Testis (tissue), 2 donors: ENCODE measurements at regions not wholly inside any gene's neighbourhood (a gene's known extent, or its start where the extent isn't known, plus 50 kb on each side); places are given as distances from the start of the nearest gene placed in this dataset.

Source experiments
- DNase-seq: peaks from one replicate; pipeline ENCODE4 v3.0.0-alpha.2; 2019
- H3K27ac ChIP-seq, 2 donors: fragments of 200-600 bp; sonication (generic); one replicate each; pipeline ENCODE4 v1.5.1; 2019
- H3K27me3 ChIP-seq: fragments of 200-600 bp; sonication (generic); one replicate; pipeline ENCODE4 v1.5.1; 2019
- H3K36me3 ChIP-seq: fragments of 200-600 bp; sonication (generic); one replicate; pipeline ENCODE4 v1.5.1; 2017; ENCODE audit warnings: low read depth; ENCODE audit errors: missing control alignments
- H3K4me1 ChIP-seq: fragments of 200-600 bp; sonication (generic); one replicate; pipeline ENCODE4 v1.5.1; 2019
- H3K4me3 ChIP-seq, 2 donors: fragments of 200-600 bp; sonication (generic); one replicate each; pipeline ENCODE4 v1.5.1; 2017 to 2019
- H3K9me3 ChIP-seq: fragments of 200-600 bp; sonication (generic); one replicate; pipeline ENCODE4 v1.5.1; 2017
- POLR2A ChIP-seq: fragments of 450-650 bp; IDR thresholded peaks from one replicate; pipeline ENCODE4 v1.6.1; 2017; ENCODE audit warnings: antibody characterized with exemption, mild to moderate bottlenecking, moderate library complexity
- WGBS, 2 donors: methylation state at CpG; one replicate each; pipeline ENCODE4 v1.1.5; 2018; 5-methylcytosine and 5-hydroxymethylcytosine counted together
- intact Hi-C: fragments of 100-400 bp; cut with DNase I; formaldehyde crosslinking; loops from one replicate; pipeline ENCODE4 v1.15.1; 2023; ENCODE audit warnings: low total_unique reads
- TF ChIP-seq, protein P1 (sequence below), 3 experiments: fragments of 450-650 bp in 2 of 3; fragments of 200-600 bp in 1 of 3; sonication (generic) in 1 of 3; IDR thresholded peaks; one replicate each; pipeline ENCODE4 v1.5.1; 2016 to 2019; ENCODE audit warnings: antibody characterized with exemption in 3 of 3, mild to moderate bottlenecking in 2 of 3, moderate library complexity in 1 of 3

DNA sequence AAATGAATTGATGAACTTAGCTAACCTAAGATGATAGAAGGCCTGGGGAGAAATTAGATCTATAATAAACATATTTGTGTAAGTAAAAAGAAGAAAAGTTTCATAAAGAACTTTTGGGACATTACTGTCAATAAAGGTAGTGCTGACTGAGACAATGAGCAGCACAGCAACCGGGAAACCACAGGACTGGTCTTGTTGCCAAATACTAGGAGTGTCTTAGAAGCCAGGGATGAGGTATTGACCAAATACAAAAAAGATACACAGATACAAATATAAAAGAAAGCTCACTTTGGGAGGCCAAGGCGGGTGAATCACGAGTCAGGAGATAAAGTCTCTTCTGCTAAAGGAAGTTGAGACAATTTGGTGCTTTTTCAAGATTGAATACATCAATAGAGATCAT lies 362.4 kb upstream of the ZNF385D start:
- H3K4me1 ChIP-seq = no peaks in the 10 kb centered on the region
- TF ChIP-seq, protein P1, sequence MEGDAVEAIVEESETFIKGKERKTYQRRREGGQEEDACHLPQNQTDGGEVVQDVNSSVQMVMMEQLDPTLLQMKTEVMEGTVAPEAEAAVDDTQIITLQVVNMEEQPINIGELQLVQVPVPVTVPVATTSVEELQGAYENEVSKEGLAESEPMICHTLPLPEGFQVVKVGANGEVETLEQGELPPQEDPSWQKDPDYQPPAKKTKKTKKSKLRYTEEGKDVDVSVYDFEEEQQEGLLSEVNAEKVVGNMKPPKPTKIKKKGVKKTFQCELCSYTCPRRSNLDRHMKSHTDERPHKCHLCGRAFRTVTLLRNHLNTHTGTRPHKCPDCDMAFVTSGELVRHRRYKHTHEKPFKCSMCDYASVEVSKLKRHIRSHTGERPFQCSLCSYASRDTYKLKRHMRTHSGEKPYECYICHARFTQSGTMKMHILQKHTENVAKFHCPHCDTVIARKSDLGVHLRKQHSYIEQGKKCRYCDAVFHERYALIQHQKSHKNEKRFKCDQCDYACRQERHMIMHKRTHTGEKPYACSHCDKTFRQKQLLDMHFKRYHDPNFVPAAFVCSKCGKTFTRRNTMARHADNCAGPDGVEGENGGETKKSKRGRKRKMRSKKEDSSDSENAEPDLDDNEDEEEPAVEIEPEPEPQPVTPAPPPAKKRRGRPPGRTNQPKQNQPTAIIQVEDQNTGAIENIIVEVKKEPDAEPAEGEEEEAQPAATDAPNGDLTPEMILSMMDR (IDR thresholded peaks at IDR 0.05) = no peak
- TF ChIP-seq POLR2A = no peak
- H3K36me3 ChIP-seq = no peaks in the 10 kb centered on the region
- DNase-seq = no peak
- intact Hi-C loops = no loop called here
- WGBS, 2 donors = 81 to 85% methylated on average over 3 of the region's 3 CpGs
- H3K9me3 ChIP-seq = no peaks in the 10 kb centered on the region
- H3K27me3 ChIP-seq = no peaks in the 10 kb centered on the region
- H3K27ac ChIP-seq = no peak overlapping the region
- H3K4me3 ChIP-seq = no peak overlapping the region

DNA sequence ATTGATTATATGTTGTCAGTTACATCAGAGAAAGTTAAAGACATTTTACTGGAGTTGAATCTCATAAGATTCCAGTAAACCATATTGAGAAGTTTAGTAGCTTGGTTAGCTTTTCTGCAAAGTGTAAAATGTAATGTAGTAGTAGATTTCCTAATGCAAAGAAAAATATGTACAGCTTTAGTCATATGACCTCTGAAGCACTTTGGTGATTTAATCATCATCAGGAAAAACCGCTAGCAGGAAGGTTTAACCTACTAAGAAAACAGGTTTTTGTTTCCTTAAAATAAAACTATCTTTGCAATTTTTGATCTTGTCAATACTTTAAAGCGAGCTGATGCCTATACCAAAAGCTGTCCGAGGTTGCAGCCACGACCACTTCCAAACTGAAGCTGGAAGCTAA lies 364.6 kb upstream of the ZNF385D start:
- H3K27me3 ChIP-seq = no peaks in the 10 kb centered on the region
- intact Hi-C loops = no loop called here
- no peaks in the 10 kb centered on the region for H3K9me3 ChIP-seq
- TF ChIP-seq, protein P1 (IDR thresholded peaks at IDR 0.05) = no peak
- TF ChIP-seq POLR2A = no peak
- no peak overlapping the region for H3K27ac ChIP-seq
- 87% methylated on average over 4 of the region's 4 CpGs for WGBS, 2 donors
- no peaks in the 10 kb centered on the region for H3K36me3 ChIP-seq
- no peaks in the 10 kb centered on the region for H3K4me1 ChIP-seq
- H3K4me3 ChIP-seq = no peak overlapping the region
- no peak for DNase-seq

DNA sequence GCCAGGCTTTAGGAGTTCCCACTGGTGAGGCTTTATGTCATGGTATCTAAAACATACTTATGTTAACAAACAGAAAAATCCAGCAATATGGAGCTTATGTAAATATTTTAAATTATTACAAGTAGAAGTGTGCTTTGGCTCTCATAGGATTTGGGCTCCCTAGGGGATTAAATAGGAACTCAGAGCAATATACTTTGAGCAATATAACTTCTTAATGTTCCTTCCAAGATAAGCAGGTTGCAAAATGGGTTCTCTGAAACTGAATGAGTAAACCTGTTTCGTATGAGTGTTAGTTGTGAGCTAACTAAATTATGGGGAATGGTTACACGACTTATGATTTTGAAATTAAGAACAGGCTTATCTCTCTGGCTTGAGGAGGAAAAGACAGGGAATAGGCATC lies 366.1 kb upstream of the ZNF385D start:
- DNase-seq = no peak
- H3K9me3 ChIP-seq = no peaks in the 10 kb centered on the region
- intact Hi-C loops = no loop called here
- no peak overlapping the region for H3K27ac ChIP-seq
- no peak for TF ChIP-seq POLR2A
- TF ChIP-seq, protein P1 (IDR thresholded peaks at IDR 0.05) = no peak
- no peaks in the 10 kb centered on the region for H3K27me3 ChIP-seq
- no peaks in the 10 kb centered on the region for H3K36me3 ChIP-seq
- H3K4me3 ChIP-seq = no peak overlapping the region
- H3K4me1 ChIP-seq = no peaks in the 10 kb centered on the region
- 82 to 87% methylated on average over 2 of the region's 2 CpGs for WGBS, 2 donors

DNA sequence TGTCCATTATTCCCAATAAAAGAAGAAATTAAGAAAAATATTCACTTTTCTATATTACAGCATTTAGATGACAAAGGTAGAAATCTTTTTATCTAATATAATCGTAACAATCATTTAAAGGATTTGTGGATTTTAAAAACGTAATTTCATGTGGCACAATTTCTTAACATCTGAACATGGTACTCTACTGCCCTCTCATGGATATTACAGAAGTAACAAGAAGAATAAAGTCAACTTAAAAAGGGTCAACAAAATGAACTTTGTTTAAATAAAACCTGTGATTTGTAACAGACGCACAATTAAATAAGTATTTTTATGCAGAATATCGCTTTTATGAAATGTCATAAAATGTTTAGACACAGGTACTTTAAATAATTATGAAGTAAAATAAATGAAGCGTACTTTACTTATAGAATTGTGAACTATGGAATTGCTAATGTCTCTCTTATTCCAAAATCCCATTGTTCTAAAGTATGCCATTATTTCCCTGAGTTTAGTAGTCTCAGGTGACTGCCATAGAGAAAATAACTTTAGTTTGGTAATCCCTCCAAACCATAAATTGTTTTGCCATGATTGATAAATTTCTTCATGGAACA lies 366.8 kb upstream of the ZNF385D start:
- 41 to 44% methylated on average over 5 of the region's 5 CpGs for WGBS, 2 donors
- H3K4me1 ChIP-seq = no peaks in the 10 kb centered on the region
- intact Hi-C loops = no loop called here
- no peak for DNase-seq
- H3K27me3 ChIP-seq = no peaks in the 10 kb centered on the region
- H3K36me3 ChIP-seq = no peaks in the 10 kb centered on the region
- TF ChIP-seq, protein P1 (IDR thresholded peaks at IDR 0.05) = peak; percentile 15 to 56 (median 19)
- no peak for TF ChIP-seq POLR2A
- no peaks in the 10 kb centered on the region for H3K9me3 ChIP-seq
- no peak overlapping the region for H3K27ac ChIP-seq
- H3K4me3 ChIP-seq = no peak overlapping the region

DNA sequence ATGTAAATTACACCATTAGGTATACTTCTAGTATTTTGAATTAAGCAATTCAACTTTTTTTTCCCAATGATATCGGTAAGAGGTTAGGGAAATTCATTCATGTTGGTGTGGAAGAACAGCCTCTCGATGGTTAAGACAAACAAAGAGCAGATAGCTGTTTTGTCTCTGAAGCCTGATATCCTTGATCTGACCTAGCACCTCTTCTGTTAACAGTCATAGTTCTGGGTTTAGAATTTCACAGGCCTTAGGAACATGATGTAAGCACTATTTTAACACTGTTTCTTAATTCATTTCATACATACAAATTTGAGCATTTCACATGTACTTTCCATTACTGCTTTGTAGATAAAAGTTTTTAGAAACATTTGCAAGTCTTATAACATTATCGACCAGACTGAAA lies 367.5 kb upstream of the ZNF385D start:
- Histone ChIP-seq H3K9me3 (no peaks in the 10 kb centered on the region), H3K4me1 (no peaks in the 10 kb centered on the region), H3K27me3 (no peaks in the 10 kb centered on the region), H3K36me3 (no peaks in the 10 kb centered on the region), H3K27ac (no peak overlapping the region), H3K4me3 (no peak overlapping the region)
- TF ChIP-seq, protein P1 (IDR thresholded peaks at IDR 0.05) = no peak
- TF ChIP-seq POLR2A = no peak
- intact Hi-C loops = no loop called here
- no peak for DNase-seq
- WGBS, 2 donors = 86 to 91% methylated on average over 3 of the region's 3 CpGs
